ENCODE measurements at regions not wholly inside any gene's neighbourhood (a gene's known extent, or its start where the extent isn't known, plus 50 kb on each side); places are given as distances from the start of the nearest gene placed in this dataset.

GRCh38 chr7:41869997-41870396 is 167.1 kb upstream of the INHBA start:
- no peak for ATAC-seq
- H3K9me3 Mint-ChIP-seq, result peaks cover 9% of the 10 kb centered on the region
- DNase-seq, result no peak
- H3K27me3 Mint-ChIP-seq (ENCODE audit: low read depth), result peaks cover 2% of the 10 kb centered on the region
- H3K36me3 Mint-ChIP-seq (ENCODE audit: insufficient read depth), result no peaks in the 10 kb centered on the region
- H3K4me3 Mint-ChIP-seq, result no peak overlapping the region
- peaks cover 8% of the 10 kb centered on the region for H3K4me1 Mint-ChIP-seq (ENCODE audit: low read depth)

GRCh38 chr7:41869596-41869995 is 166.7 kb upstream of the INHBA start:
- H3K4me1 Mint-ChIP-seq (ENCODE audit: low read depth), result peaks cover 7% of the 10 kb centered on the region
- ATAC-seq, result no peak
- no peak overlapping the region for H3K4me3 Mint-ChIP-seq
- peaks cover 9% of the 10 kb centered on the region for H3K9me3 Mint-ChIP-seq
- peaks cover 1% of the 10 kb centered on the region for H3K27me3 Mint-ChIP-seq (ENCODE audit: low read depth)
- DNase-seq, result no peak
- H3K36me3 Mint-ChIP-seq (ENCODE audit: insufficient read depth), result no peaks in the 10 kb centered on the region

GRCh38 chr7:41869091-41869490 is 166.2 kb upstream of the INHBA start:
- ATAC-seq (no peak), DNase-seq (no peak)
- Mint-ChIP-seq H3K9me3 (peaks cover 13% of the 10 kb centered on the region), H3K4me1 (ENCODE audit: low read depth) (peaks cover 6% of the 10 kb centered on the region), H3K4me3 (no peak overlapping the region), H3K27me3 (ENCODE audit: low read depth) (no peaks in the 10 kb centered on the region), H3K36me3 (ENCODE audit: insufficient read depth) (no peaks in the 10 kb centered on the region)

- no peak overlapping the region for H3K4me3 Mint-ChIP-seq
- ATAC-seq (no peak), DNase-seq (no peak)
- no peaks in the 10 kb centered on the region for H3K36me3 Mint-ChIP-seq (ENCODE audit: insufficient read depth)
- peaks cover 6% of the 10 kb centered on the region for H3K4me1 Mint-ChIP-seq (ENCODE audit: low read depth)
- H3K27me3 Mint-ChIP-seq (ENCODE audit: low read depth), result no peaks in the 10 kb centered on the region
- peaks cover 18% of the 10 kb centered on the region for H3K9me3 Mint-ChIP-seq
These were observed 164.9 kb upstream of the INHBA start for GRCh38 chr7:41867639-41868280.

- DNase-seq (no peak), ATAC-seq (no peak)
- H3K4me3 Mint-ChIP-seq, result no peak overlapping the region
- H3K36me3 Mint-ChIP-seq (ENCODE audit: insufficient read depth), result no peaks in the 10 kb centered on the region
- H3K27me3 Mint-ChIP-seq (ENCODE audit: low read depth), result no peaks in the 10 kb centered on the region
- H3K4me1 Mint-ChIP-seq (ENCODE audit: low read depth), result no peaks in the 10 kb centered on the region
- peaks cover 18% of the 10 kb centered on the region for H3K9me3 Mint-ChIP-seq
These were observed 159.4 kb upstream of the INHBA start for GRCh38 chr7:41862261-41862660.

GRCh38 chr7:41861642-41862041 is 158.8 kb upstream of the INHBA start:
- ATAC-seq (no peak), DNase-seq (no peak)
- Mint-ChIP-seq H3K36me3 (ENCODE audit: insufficient read depth) (no peaks in the 10 kb centered on the region), H3K9me3 (peaks cover 18% of the 10 kb centered on the region), H3K4me1 (ENCODE audit: low read depth) (no peaks in the 10 kb centered on the region), H3K27me3 (ENCODE audit: low read depth) (no peaks in the 10 kb centered on the region), H3K4me3 (no peak overlapping the region)

- Mint-ChIP-seq H3K4me1 (ENCODE audit: low read depth) (no peaks in the 10 kb centered on the region), H3K4me3 (no peak overlapping the region), H3K27me3 (ENCODE audit: low read depth) (peaks cover 1% of the 10 kb centered on the region), H3K36me3 (ENCODE audit: insufficient read depth) (no peaks in the 10 kb centered on the region), H3K9me3 (peaks cover 4% of the 10 kb centered on the region)
- ATAC-seq (no peak), DNase-seq (no peak)
These were observed 155.3 kb upstream of the INHBA start for GRCh38 chr7:41858201-41858600.

GRCh38 chr7:41855798-41856197 is 152.9 kb upstream of the INHBA start:
- Mint-ChIP-seq H3K27me3 (ENCODE audit: low read depth) (peaks cover 1% of the 10 kb centered on the region), H3K36me3 (ENCODE audit: insufficient read depth) (no peaks in the 10 kb centered on the region), H3K9me3 (peaks cover 4% of the 10 kb centered on the region), H3K4me1 (ENCODE audit: low read depth) (no peaks in the 10 kb centered on the region), H3K4me3 (no peak overlapping the region)
- ATAC-seq (peak in 1 of 2 donors; percentile 48), DNase-seq (no peak)

GRCh38 chr7:41847606-41848005 is 144.7 kb upstream of the INHBA start:
- Mint-ChIP-seq H3K36me3 (ENCODE audit: insufficient read depth) (no peaks in the 10 kb centered on the region), H3K9me3 (peaks cover 12% of the 10 kb centered on the region), H3K4me1 (ENCODE audit: low read depth) (no peaks in the 10 kb centered on the region), H3K4me3 (no peak overlapping the region), H3K27me3 (ENCODE audit: low read depth) (peaks cover 7% of the 10 kb centered on the region)
- ATAC-seq (no peak), DNase-seq (no peak)

- Mint-ChIP-seq H3K36me3 (ENCODE audit: insufficient read depth) (no peaks in the 10 kb centered on the region), H3K4me3 (no peak overlapping the region), H3K4me1 (ENCODE audit: low read depth) (no peaks in the 10 kb centered on the region), H3K9me3 (peaks cover 12% of the 10 kb centered on the region), H3K27me3 (ENCODE audit: low read depth) (peaks cover 7% of the 10 kb centered on the region)
- ATAC-seq (no peak), DNase-seq (no peak)
These were observed 144.3 kb upstream of the INHBA start for GRCh38 chr7:41847151-41847550.

GRCh38 chr7:41842956-41843355 is 140.1 kb upstream of the INHBA start:
- H3K27me3 Mint-ChIP-seq (ENCODE audit: low read depth), result peaks cover 2% of the 10 kb centered on the region
- DNase-seq (no peak), ATAC-seq (no peak)
- no peaks in the 10 kb centered on the region for H3K4me1 Mint-ChIP-seq (ENCODE audit: low read depth)
- peaks cover 13% of the 10 kb centered on the region for H3K9me3 Mint-ChIP-seq
- no peaks in the 10 kb centered on the region for H3K36me3 Mint-ChIP-seq (ENCODE audit: insufficient read depth)
- no peak overlapping the region for H3K4me3 Mint-ChIP-seq

GRCh38 chr7:41837916-41838315 is 135.0 kb upstream of the INHBA start:
- no peaks in the 10 kb centered on the region for H3K27me3 Mint-ChIP-seq (ENCODE audit: low read depth)
- no peak for ATAC-seq
- peaks cover 10% of the 10 kb centered on the region for H3K9me3 Mint-ChIP-seq
- no peaks in the 10 kb centered on the region for H3K36me3 Mint-ChIP-seq (ENCODE audit: insufficient read depth)
- H3K4me3 Mint-ChIP-seq, result no peak overlapping the region
- peaks cover 1% of the 10 kb centered on the region for H3K4me1 Mint-ChIP-seq (ENCODE audit: low read depth)
- no peak for DNase-seq

GRCh38 chr7:41835976-41836530 is 133.2 kb upstream of the INHBA start:
- H3K4me1 Mint-ChIP-seq (ENCODE audit: low read depth), result peaks cover 1% of the 10 kb centered on the region
- peaks cover 20% of the 10 kb centered on the region for H3K9me3 Mint-ChIP-seq
- H3K4me3 Mint-ChIP-seq, result no peak overlapping the region
- H3K27me3 Mint-ChIP-seq (ENCODE audit: low read depth), result no peaks in the 10 kb centered on the region
- DNase-seq (no peak), ATAC-seq (no peak)
- H3K36me3 Mint-ChIP-seq (ENCODE audit: insufficient read depth), result no peaks in the 10 kb centered on the region

GRCh38 chr7:41834805-41835694 is 132.2 kb upstream of the INHBA start:
- peaks cover 1% of the 10 kb centered on the region for H3K4me1 Mint-ChIP-seq (ENCODE audit: low read depth)
- H3K9me3 Mint-ChIP-seq, result peaks cover 16% of the 10 kb centered on the region
- no peaks in the 10 kb centered on the region for H3K36me3 Mint-ChIP-seq (ENCODE audit: insufficient read depth)
- DNase-seq (no peak), ATAC-seq (no peak)
- no peaks in the 10 kb centered on the region for H3K27me3 Mint-ChIP-seq (ENCODE audit: low read depth)
- H3K4me3 Mint-ChIP-seq, result no peak overlapping the region

GRCh38 chr7:41832941-41833340 is 130.1 kb upstream of the INHBA start:
- no peak for DNase-seq
- peaks cover 1% of the 10 kb centered on the region for H3K4me1 Mint-ChIP-seq (ENCODE audit: low read depth)
- ATAC-seq, result no peak
- no peak overlapping the region for H3K4me3 Mint-ChIP-seq
- H3K27me3 Mint-ChIP-seq (ENCODE audit: low read depth), result no peaks in the 10 kb centered on the region
- no peaks in the 10 kb centered on the region for H3K36me3 Mint-ChIP-seq (ENCODE audit: insufficient read depth)
- H3K9me3 Mint-ChIP-seq, result peaks cover 12% of the 10 kb centered on the region

All from activated T-cell treated with anti-CD3 and anti-CD28 coated beads, Interleukin-2, amount 50 U/mL, for 4 hours (primary cell).